ENCODE measurements at regions not wholly inside any gene's neighbourhood (a gene's known extent, or its start where the extent isn't known, plus 50 kb on each side); places are given as distances from the start of the nearest gene placed in this dataset.

GRCh38 chr3:152731511-152731910, 103.4 kb upstream of the P2RY1 start:
- Histone ChIP-seq H3K27me3 (no peaks in the 10 kb centered on the region), H3K27ac (no peak overlapping the region), H3K36me3 (no peaks in the 10 kb centered on the region), H3K4me3 (no peak overlapping the region), H3K9me3 (no peaks in the 10 kb centered on the region), H3K4me1 (no peaks in the 10 kb centered on the region)
- TF ChIP-seq POLR2A (IDR thresholded peaks at IDR 0.05): no peak
- no peak for TF ChIP-seq CTCF (IDR thresholded peaks at IDR 0.05)
- intact Hi-C loops (cut with DNase I; ENCODE audit: low total_unique reads): no loop called here
- no peak for DNase-seq

- H3K27ac ChIP-seq: no peak overlapping the region
- DNase-seq: no peak
- H3K36me3 ChIP-seq: no peaks in the 10 kb centered on the region
- no peaks in the 10 kb centered on the region for H3K4me1 ChIP-seq
- intact Hi-C loops (cut with DNase I; ENCODE audit: low total_unique reads): no loop called here
- no peak overlapping the region for H3K4me3 ChIP-seq
- no peaks in the 10 kb centered on the region for H3K9me3 ChIP-seq
- no peak for TF ChIP-seq POLR2A (IDR thresholded peaks at IDR 0.05)
- TF ChIP-seq CTCF (IDR thresholded peaks at IDR 0.05): no peak
- H3K27me3 ChIP-seq: no peaks in the 10 kb centered on the region
Measured at GRCh38 chr3:152733584-152734119, 101.3 kb upstream of the P2RY1 start.

GRCh38 chr3:152737021-152737908, 97.7 kb upstream of the P2RY1 start:
- Histone ChIP-seq H3K4me1 (no peaks in the 10 kb centered on the region), H3K27me3 (no peaks in the 10 kb centered on the region), H3K4me3 (no peak overlapping the region), H3K9me3 (no peaks in the 10 kb centered on the region), H3K36me3 (no peaks in the 10 kb centered on the region), H3K27ac (no peak overlapping the region)
- TF ChIP-seq POLR2A (IDR thresholded peaks at IDR 0.05) (no peak), CTCF (IDR thresholded peaks at IDR 0.05) (no peak)
- intact Hi-C loops (cut with DNase I; ENCODE audit: low total_unique reads): no loop called here
- peak; percentile 20 to 21 for DNase-seq

- no peak for DNase-seq
- H3K27me3 ChIP-seq: no peaks in the 10 kb centered on the region
- no peaks in the 10 kb centered on the region for H3K4me1 ChIP-seq
- no peak overlapping the region for H3K27ac ChIP-seq
- H3K36me3 ChIP-seq: no peaks in the 10 kb centered on the region
- intact Hi-C loops (cut with DNase I; ENCODE audit: low total_unique reads): no loop called here
- H3K4me3 ChIP-seq: no peak overlapping the region
- H3K9me3 ChIP-seq: no peaks in the 10 kb centered on the region
- no peak for TF ChIP-seq POLR2A (IDR thresholded peaks at IDR 0.05)
- no peak for TF ChIP-seq CTCF (IDR thresholded peaks at IDR 0.05)
Measured at GRCh38 chr3:152738656-152739055, 96.3 kb upstream of the P2RY1 start.

All from uterus (tissue), 3 donors.